ENCODE measurements at regions not wholly inside any gene's neighbourhood (a gene's known extent, or its start where the extent isn't known, plus 50 kb on each side); places are given as distances from the start of the nearest gene placed in this dataset.

DNA sequence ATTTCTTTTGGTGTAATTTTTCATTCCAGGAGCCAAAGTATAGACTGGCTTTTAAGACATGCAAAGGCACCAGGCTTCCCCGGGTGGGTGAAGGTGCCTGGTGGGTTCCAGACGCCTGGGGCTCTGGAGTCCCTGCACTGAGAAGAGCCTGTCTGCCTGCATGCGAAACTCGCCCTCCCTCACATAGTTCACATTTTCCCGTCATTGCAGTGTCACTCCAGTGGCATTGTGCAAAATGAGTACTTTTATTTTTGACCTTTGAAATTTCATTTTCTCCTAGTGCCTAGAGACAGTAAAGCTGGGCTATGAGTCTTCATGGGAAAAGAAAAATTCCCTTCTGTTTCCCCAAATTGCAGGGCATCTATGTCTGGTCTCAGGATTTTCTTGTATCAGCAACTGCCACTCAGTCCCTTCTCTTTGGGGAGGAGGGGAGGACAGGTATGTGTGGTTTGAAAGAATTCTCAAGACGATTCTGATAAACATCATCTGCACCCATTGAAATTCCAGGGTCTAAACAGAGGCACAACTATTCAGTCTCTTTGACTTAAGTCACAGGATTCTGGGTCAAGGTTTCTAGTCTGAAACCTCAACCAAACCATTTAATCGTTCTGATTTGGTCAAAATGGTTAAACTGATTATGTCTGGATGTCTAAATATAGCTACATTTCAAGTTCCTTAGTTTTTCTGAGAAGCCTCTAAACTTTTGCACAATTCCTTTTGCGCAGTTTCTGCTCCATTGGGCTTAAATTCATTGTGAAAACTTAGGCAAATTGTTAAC, 107.8 kb downstream of the CYP26A1 start:
- TF ChIP-seq, protein P1, sequence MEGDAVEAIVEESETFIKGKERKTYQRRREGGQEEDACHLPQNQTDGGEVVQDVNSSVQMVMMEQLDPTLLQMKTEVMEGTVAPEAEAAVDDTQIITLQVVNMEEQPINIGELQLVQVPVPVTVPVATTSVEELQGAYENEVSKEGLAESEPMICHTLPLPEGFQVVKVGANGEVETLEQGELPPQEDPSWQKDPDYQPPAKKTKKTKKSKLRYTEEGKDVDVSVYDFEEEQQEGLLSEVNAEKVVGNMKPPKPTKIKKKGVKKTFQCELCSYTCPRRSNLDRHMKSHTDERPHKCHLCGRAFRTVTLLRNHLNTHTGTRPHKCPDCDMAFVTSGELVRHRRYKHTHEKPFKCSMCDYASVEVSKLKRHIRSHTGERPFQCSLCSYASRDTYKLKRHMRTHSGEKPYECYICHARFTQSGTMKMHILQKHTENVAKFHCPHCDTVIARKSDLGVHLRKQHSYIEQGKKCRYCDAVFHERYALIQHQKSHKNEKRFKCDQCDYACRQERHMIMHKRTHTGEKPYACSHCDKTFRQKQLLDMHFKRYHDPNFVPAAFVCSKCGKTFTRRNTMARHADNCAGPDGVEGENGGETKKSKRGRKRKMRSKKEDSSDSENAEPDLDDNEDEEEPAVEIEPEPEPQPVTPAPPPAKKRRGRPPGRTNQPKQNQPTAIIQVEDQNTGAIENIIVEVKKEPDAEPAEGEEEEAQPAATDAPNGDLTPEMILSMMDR (IDR thresholded peaks at IDR 0.05; ENCODE audit: extremely low read depth in 1 of 2, insufficient read depth in 1 of 2, low read depth in 1 of 2, low read length in 2 of 2), result no peak
- TF ChIP-seq EZH2 (IDR thresholded peaks at IDR 0.05; ENCODE audit: borderline replicate concordance, low read depth, low read length, severe bottlenecking), result no peak
- TF ChIP-seq POLR2AphosphoS5 (IDR thresholded peaks at IDR 0.05; ENCODE audit: insufficient read depth, low read depth, low read length), result no peak
- TF ChIP-seq FOS (IDR thresholded peaks at IDR 0.05; ENCODE audit: borderline replicate concordance, insufficient read depth, low read length), result no peak
- no peak for TF ChIP-seq JUN (IDR thresholded peaks at IDR 0.05; ENCODE audit: borderline replicate concordance, insufficient read depth, insufficient read length, low read depth)
- TF ChIP-seq, protein P2, sequence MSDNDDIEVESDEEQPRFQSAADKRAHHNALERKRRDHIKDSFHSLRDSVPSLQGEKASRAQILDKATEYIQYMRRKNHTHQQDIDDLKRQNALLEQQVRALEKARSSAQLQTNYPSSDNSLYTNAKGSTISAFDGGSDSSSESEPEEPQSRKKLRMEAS (IDR thresholded peaks at IDR 0.05; ENCODE audit: insufficient read depth, insufficient read length), result no peak
- TF ChIP-seq POLR2A (IDR thresholded peaks at IDR 0.05; ENCODE audit: low read depth, low read length), result no peak
- TF ChIP-seq MYC (IDR thresholded peaks at IDR 0.05; ENCODE audit: low read depth, low read length), result no peak
